ENCODE measurements at regions not wholly inside any gene's neighbourhood (a gene's known extent, or its start where the extent isn't known, plus 50 kb on each side); places are given as distances from the start of the nearest gene placed in this dataset.

GRCh38 chr21:22189278-22189677 lies 1191.1 kb downstream of the NCAM2 start:
- TF ChIP-seq JUND (IDR thresholded peaks at IDR 0.05) (no peak), RFX5 (IDR thresholded peaks at IDR 0.05; ENCODE audit: low read length) (no peak), NRF1 (IDR thresholded peaks at IDR 0.05; ENCODE audit: low read depth, low read length) (no peak), CTCF (IDR thresholded peaks at IDR 0.05) (no peak), TAF1 (IDR thresholded peaks at IDR 0.05; ENCODE audit: borderline replicate concordance, low read depth, low read length) (no peak), TCF12 (IDR thresholded peaks at IDR 0.05) (no peak), REST (IDR thresholded peaks at IDR 0.05; ENCODE audit: low read depth, low read length) (no peak), SIN3A (IDR thresholded peaks at IDR 0.05; ENCODE audit: borderline replicate concordance, low read depth, low read length) (no peak), NFIC (IDR thresholded peaks at IDR 0.05; ENCODE audit: borderline replicate concordance) (no peak), RXRA (IDR thresholded peaks at IDR 0.05; ENCODE audit: borderline replicate concordance, low read depth) (no peak), POLR2AphosphoS5 (IDR thresholded peaks at IDR 0.05; ENCODE audit: low read depth, low read length) (no peak), EP300 (IDR thresholded peaks at IDR 0.05; ENCODE audit: borderline replicate concordance in 1 of 2, low read depth in 1 of 2, low read length in 1 of 2) (no peak), FOXJ3 (CRISPR knock-in tag; IDR thresholded peaks at IDR 0.05) (no peak), RAD21 (IDR thresholded peaks at IDR 0.05; ENCODE audit: low read length) (no peak)

Measured in SK-N-SH (cell line).